ENCODE measurements at regions not wholly inside any gene's neighbourhood (a gene's known extent, or its start where the extent isn't known, plus 50 kb on each side); places are given as distances from the start of the nearest gene placed in this dataset.

DNA sequence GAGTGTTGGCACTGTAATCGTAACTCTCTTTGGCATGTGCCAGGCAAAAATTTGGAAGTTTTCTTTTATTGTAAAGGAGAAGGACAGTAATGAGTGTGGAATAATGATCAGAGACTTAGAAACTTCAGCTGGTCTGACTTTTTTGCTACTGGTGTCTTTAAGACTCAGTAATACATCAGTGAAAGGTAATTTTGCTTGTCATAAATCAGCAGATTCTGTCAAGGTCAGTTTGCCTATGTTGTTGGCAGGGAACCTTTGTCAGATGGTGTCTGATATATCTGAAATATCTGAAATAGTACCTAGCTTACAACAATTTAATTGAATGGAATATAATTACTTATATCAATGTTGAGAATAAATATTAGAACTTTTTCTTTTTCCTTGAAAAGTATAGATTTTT is 516.9 kb downstream of the LRFN5 start:
- DNase-seq (ENCODE audit: low read depth) = no peak

GRCh38 chr14:42113358-42114069 is 506.8 kb downstream of the LRFN5 start:
- DNase-seq (ENCODE audit: low read depth) = no peak

DNA sequence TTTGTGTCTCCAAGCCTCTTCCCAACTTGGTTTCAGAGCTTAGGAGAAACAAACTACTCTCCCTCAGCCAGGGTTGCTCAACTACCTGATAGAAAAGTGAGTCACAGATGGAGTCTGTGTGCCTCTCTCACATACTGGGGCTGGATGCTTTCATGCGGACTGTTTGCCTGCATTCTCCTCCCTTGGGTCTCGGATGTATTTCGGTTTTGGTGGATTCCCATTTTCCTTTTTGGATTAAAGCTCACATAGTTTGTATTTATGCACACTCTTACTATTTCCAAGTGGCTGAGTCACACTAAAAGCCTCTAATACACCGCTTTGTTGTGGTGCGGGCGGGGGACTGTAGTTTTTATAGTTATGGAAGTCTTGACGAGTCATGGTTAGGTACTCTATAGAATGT is 505.4 kb downstream of the LRFN5 start:
- DNase-seq (ENCODE audit: low read depth) = peak; percentile 11

GRCh38 chr14:42111355-42111754 is 504.7 kb downstream of the LRFN5 start:
- no peak for DNase-seq (ENCODE audit: low read depth)

DNA sequence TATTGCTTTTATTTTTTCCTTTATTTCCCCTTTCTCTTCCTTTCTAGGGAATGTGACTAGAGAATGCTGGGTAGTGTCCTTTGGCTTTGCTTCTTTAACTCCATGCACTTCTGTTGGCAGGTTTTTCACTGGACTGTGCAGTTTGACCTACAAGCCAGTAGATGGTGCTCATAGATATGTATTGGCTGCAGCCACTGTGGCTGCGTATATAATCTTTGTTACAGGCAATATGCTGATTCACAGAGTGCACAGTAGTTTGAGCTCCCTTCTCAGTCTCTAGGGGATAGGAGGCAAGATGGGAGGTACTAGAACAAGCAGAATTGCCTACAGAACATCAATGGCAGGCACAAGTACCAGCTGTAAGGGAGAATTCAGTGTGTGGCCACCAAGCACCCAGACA is 503.5 kb downstream of the LRFN5 start:
- peak; percentile 70 for DNase-seq (ENCODE audit: low read depth)

DNA sequence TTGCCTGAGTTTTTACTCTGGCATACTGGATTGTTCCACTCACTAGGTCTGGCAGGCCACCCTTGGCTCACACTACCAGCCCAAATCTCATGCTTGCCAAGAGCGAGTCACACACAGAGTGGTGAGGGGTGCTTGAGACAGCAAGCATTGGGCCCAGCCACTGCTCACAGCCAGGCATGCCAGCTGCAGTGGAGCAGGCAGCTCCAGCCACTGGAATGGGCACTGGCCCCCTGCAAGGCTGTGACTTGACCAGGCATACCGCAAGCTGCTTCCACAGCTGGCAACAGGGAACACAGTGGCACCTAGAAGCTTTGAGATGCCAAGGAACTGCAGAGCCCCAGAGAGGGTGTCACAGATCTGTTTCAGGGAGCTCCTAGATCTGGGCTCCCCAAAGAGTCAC is 488.5 kb downstream of the LRFN5 start:
- no peak for DNase-seq (ENCODE audit: low read depth)

- DNase-seq (ENCODE audit: low read depth) = peak; percentile 54
These were observed 483.4 kb downstream of the LRFN5 start for GRCh38 chr14:42090122-42090521.

DNA sequence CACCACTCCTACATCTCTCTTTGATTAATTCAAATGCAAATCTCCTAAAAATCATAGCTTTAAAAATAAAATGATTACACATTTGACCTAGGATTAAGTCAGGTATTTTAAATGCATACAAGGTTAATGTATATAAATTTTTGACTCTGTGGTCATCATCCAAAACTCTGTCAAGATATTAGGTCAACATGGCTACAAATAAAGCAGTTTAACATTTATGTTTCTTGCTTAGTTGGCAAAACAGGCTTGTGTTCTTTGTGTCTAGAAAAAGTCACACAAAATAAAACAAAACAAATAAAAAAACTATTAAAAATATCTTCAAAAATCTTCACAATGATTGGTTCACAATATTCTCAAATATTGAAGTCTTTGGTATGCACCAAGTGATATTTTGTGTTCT is 473.2 kb downstream of the LRFN5 start:
- DNase-seq (ENCODE audit: low read depth) = no peak

- no peak for DNase-seq (ENCODE audit: low read depth)
These were observed 471.7 kb downstream of the LRFN5 start for GRCh38 chr14:42078345-42078744.

- no peak for DNase-seq (ENCODE audit: low read depth)
These were observed 463.4 kb downstream of the LRFN5 start for GRCh38 chr14:42070031-42070430.

- no peak for DNase-seq (ENCODE audit: low read depth)
These were observed 450.4 kb downstream of the LRFN5 start for GRCh38 chr14:42057111-42057510.

DNA sequence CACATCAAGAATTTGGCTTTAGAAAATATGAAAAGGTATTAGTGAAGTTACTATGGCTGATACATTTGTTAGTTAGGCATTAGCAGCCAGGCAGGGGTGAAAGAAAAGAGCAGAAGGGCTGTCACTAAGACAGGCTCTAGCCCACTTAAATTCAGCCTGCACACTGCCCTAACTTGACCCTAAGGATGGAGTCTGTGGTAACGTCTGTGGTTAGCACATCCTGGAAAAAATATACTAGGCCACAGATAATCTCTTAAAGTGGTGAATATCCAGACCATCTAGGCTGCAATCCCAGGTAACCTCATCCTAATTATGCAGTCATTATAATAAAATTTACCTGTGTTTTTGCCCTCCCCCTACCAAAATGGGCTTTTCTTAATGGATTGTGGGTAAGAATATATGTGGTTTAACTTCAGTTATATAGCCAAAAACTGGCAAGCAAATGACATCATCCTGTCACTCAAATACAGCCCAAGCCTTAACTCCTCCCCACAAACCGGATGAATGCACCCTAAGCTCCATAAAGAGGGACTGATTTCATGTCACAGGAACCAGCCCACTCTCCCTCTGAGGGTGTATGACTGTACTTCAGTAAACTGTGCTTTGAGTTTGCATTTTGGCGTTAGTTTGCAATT is 440.9 kb downstream of the LRFN5 start:
- peak; percentile 34 for DNase-seq (ENCODE audit: low read depth)

GRCh38 chr14:42045383-42045782 is 438.7 kb downstream of the LRFN5 start:
- DNase-seq (ENCODE audit: low read depth) = peak; percentile 12

GRCh38 chr14:42028607-42029006 is 421.9 kb downstream of the LRFN5 start:
- no peak for DNase-seq (ENCODE audit: low read depth)

DNA sequence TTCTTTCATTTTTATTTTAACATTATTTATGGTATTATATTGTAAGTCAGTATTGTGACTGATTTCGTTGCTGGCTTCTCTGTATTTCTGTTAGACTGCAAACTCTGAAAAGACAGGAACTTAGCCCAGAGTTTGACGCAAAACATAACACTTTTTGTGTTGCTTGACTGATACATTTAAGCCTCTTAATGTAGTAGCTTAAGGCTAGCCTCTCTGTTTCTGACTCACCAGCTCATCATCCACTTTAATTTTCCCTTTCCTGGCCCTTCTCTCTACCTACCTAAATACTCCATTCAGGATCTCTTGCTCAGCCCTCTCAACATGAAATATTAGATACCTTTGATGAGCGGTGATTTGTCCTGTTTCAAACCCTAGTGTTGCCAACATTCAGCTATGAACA is 420.6 kb downstream of the LRFN5 start:
- peak; percentile 17 for DNase-seq (ENCODE audit: low read depth)

GRCh38 chr14:42023452-42023851 is 416.8 kb downstream of the LRFN5 start:
- DNase-seq (ENCODE audit: low read depth) = no peak

DNA sequence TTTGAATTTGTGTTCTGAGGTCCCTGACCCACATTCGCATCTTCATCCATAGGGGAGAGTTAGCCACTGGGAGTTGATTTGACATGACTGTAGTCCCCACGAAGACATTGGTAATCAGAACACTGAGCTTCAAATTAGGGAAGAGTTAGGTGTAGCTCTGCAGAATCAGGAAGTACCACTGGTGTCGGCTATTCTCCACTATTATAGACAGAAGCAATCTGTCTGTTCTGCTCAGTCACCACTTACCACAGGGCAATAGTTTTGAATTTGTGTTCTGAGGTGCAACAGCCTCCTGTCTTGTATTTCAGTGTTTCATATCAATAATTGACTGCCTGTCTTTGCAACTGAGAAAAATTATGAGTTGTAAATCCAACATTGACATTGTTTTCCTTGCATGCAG is 407.6 kb downstream of the LRFN5 start:
- DNase-seq (ENCODE audit: low read depth) = no peak

GRCh38 chr14:42013559-42013958 is 406.9 kb downstream of the LRFN5 start:
- peak; percentile 39 for DNase-seq (ENCODE audit: low read depth)

DNA sequence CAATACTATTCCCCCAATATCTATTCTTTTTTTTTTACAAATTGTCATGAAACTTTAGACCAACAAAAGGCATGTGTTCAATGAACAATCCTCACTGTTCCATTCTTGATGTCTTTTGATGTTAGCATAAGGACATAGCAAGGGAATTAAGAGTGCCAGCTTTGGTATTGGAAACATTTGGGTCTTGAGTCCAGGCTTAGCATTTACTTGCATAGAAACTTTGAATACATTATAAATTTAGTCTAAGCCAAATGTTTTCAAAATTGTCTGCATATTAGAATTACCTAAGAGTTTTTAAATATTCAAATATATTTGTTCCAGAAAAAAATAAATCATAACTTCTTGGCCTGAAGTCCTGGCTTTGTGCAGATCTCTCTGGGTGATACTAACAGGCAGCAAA is 406.5 kb downstream of the LRFN5 start:
- no peak for DNase-seq (ENCODE audit: low read depth)

DNA sequence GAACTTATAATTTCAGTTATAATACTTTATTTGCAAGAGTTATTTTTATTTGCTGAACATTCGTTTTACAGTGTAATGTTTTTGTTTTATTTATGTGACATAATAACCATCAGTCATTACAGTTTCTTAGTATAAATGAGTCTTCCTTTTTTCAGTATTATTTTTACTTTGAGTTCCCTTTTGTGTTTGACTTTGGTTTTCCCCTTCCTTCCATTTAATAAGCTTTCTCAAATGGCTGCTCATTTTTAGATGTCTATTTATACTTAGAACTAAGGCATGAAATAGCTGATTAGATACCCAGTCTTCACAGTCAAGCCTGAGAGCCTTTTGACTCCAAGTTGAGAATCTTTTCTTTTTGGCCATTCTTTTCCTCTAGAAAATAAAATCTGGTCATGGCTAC is 404.5 kb downstream of the LRFN5 start:
- DNase-seq (ENCODE audit: low read depth) = no peak

DNA sequence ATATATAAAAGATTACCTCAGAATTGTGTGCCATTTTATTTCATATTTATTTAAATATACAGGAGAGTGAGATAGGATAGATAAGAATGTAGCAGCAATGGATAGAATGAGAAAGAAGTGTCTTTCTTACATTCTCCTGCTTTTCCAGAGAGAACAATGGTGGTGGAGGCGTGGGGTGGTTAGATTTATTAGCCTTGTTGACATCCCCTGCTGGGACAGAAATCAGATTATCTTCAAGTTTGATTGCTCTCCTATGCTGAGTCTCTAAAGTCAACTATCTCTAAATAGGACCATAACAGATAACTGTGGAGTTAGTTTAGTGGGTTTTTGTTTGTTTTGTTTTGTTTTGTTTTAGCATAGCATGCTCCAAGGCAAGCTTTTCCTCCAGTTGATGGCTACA is 397.6 kb downstream of the LRFN5 start:
- DNase-seq (ENCODE audit: low read depth) = no peak

DNA sequence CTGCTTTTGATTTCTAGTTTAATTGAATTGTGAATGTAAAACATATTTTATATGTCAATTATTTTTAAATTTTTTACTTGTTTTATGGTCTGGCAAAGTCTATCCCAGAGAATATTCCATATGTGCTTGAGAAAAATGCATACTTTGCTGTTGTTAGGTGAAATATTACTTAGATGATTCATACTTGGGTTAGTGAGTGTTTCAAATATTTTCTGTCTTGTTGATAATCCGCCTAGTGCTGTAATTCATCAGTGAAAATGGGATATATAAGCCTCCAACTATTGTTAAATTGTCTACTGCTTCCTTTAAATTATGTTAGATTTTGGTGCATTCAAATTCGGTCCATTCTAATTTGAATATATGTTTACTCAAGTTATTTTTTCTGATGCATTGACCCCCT is 395.5 kb downstream of the LRFN5 start:
- DNase-seq (ENCODE audit: low read depth) = peak; percentile 50

GRCh38 chr14:42001431-42001830 is 394.8 kb downstream of the LRFN5 start:
- peak; percentile 28 for DNase-seq (ENCODE audit: low read depth)

DNA sequence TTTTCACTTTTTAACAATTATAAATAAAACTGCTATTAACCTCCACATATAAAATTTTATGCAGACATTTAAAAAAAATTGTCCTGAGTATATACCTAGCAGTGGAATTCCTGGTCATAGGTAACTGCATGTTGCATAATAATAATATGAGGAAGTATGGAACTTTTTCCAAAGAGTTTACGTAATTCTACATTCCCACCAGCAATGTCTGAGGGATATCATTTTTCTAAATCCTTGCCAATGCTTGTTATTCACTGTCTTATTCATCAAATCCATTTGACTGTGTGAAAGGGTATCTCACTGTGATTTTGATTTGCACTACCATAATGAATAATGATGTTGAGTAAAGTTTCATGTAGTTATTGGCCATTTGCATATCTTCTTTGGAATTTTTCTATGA is 393.8 kb downstream of the LRFN5 start:
- no peak for DNase-seq (ENCODE audit: low read depth)

All from ELR (cell line).